ENCODE measurements at regions not wholly inside any gene's neighbourhood (a gene's known extent, or its start where the extent isn't known, plus 50 kb on each side); places are given as distances from the start of the nearest gene placed in this dataset.

GRCh38 chr2:144796164-144796563 is 276.2 kb upstream of the ZEB2 start:
- Mint-ChIP-seq H3K9me3 (no peaks in the 10 kb centered on the region), H3K27me3 (ENCODE audit: insufficient read depth, low read depth, poor library complexity) (peaks cover 3% of the 10 kb centered on the region), H3K27ac (no peak overlapping the region), H3K4me1 (no peaks in the 10 kb centered on the region), H3K4me3 (no peak overlapping the region), H3K36me3 (ENCODE audit: low read depth) (no peaks in the 10 kb centered on the region)
- Histone ChIP-seq H3K27ac (ENCODE audit: low read depth) (no peak overlapping the region), H3F3A (replicated peaks; ENCODE audit: low read depth) (no peaks in the 10 kb centered on the region), H3K4me3 (no peak overlapping the region), H3K36me3 (ENCODE audit: insufficient read depth) (no peaks in the 10 kb centered on the region), H4K20me1 (replicated peaks; ENCODE audit: insufficient read depth) (no peaks in the 10 kb centered on the region), H3K4me1 (ENCODE audit: insufficient read depth) (no peaks in the 10 kb centered on the region), H3K4me2 (no peak overlapping the region), H3K79me2 (replicated peaks; ENCODE audit: insufficient read depth) (no peaks in the 10 kb centered on the region), H3K27me3 (ENCODE audit: insufficient read depth) (no peaks in the 10 kb centered on the region), H2AFZ (no peak overlapping the region), H3K9me2 (ENCODE audit: insufficient read depth) (0 out of 2 replicates have a peak, but pooled peaks cover 3% of the 10 kb centered on the region)
- DNase-seq (ENCODE audit: low spot score) (no peak), ATAC-seq (no peak)
- TF ChIP-seq ZNF462 (CRISPR knock-in tag; IDR thresholded peaks at IDR 0.05) (no peak), REST (IDR thresholded peaks at IDR 0.05; ENCODE audit: unreplicated experiment) (no peak), ETS1 (IDR thresholded peaks at IDR 0.05) (no peak), POLR2AphosphoS5 (IDR thresholded peaks at IDR 0.05; ENCODE audit: low read depth) (no peak)

Data from GM23338 (cell line).